Esophagus muscularis mucosa (tissue), 4 donors: ENCODE measurements at regions not wholly inside any gene's neighbourhood (a gene's known extent, or its start where the extent isn't known, plus 50 kb on each side); places are given as distances from the start of the nearest gene placed in this dataset.

Experiments used
- EP300 ChIP-seq: sonication (generic); formaldehyde crosslinking; IDR thresholded peaks from one replicate; pipeline ENCODE4 v1.6.1; 2017; ENCODE audit warnings: antibody characterized with exemption
- POLR2A ChIP-seq: fragments of 450-650 bp; IDR thresholded peaks from one replicate; pipeline ENCODE4 v1.6.1; 2017; ENCODE audit warnings: antibody characterized with exemption, moderate library complexity, mild to moderate bottlenecking, low read depth
- POLR2AphosphoS5 ChIP-seq, 2 donors: sonication (generic); formaldehyde crosslinking; IDR thresholded peaks; one replicate each; pipeline ENCODE4 v1.6.1; 2017; ENCODE audit warnings: antibody characterized with exemption in 2 of 2
- TF ChIP-seq, protein P1 (sequence below), 3 experiments: fragments of 200-600 bp in 2 of 3; fragments of 450-650 bp in 1 of 3; sonication (generic) in 2 of 3; IDR thresholded peaks; one replicate each; pipeline ENCODE4 v1.5.1; 2017 to 2019; ENCODE audit warnings: antibody characterized with exemption in 3 of 3, mild to moderate bottlenecking in 2 of 3, moderate library complexity in 1 of 3

DNA sequence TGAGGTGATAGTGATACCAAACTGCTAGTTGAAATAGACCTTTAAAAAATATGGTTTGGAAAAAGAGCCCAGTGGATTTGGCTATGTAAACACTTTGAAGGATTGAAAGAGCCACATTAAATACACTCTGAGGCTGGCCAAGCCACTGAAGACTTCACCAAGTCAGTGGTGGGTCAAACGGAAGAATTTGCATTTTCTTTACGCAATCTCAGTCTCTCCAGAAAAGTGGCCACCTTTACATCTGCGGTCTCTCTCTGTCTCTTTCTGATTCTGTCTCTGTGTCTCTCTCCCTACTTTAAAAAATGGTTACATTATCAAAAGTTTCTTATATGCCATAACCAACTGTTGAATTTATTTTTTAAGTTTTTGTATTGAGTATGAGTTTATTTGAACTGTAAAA is 651.2 kb upstream of the PITX2 start:
- TF ChIP-seq POLR2A = no peak
- TF ChIP-seq, protein P1, sequence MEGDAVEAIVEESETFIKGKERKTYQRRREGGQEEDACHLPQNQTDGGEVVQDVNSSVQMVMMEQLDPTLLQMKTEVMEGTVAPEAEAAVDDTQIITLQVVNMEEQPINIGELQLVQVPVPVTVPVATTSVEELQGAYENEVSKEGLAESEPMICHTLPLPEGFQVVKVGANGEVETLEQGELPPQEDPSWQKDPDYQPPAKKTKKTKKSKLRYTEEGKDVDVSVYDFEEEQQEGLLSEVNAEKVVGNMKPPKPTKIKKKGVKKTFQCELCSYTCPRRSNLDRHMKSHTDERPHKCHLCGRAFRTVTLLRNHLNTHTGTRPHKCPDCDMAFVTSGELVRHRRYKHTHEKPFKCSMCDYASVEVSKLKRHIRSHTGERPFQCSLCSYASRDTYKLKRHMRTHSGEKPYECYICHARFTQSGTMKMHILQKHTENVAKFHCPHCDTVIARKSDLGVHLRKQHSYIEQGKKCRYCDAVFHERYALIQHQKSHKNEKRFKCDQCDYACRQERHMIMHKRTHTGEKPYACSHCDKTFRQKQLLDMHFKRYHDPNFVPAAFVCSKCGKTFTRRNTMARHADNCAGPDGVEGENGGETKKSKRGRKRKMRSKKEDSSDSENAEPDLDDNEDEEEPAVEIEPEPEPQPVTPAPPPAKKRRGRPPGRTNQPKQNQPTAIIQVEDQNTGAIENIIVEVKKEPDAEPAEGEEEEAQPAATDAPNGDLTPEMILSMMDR (IDR thresholded peaks at IDR 0.05) = no peak
- TF ChIP-seq POLR2AphosphoS5 (IDR thresholded peaks at IDR 0.05) = no peak
- no peak for TF ChIP-seq EP300
